Activated CD4-positive, alpha-beta memory T cell treated with anti-CD3 and anti-CD28 coated beads for 36 hours (primary cell): ENCODE measurements at regions not wholly inside any gene's neighbourhood (a gene's known extent, or its start where the extent isn't known, plus 50 kb on each side); places are given as distances from the start of the nearest gene placed in this dataset.
"Not testable (repeated sequence)": the region's sequence is repeated elsewhere in the genome, so short reads cannot be mapped to it uniquely, and the experiment has no call there.

Experiments used
- CTCF ChIA-PET: fragments of 350-600 bp; sonication (Branson Sonifier 250); formaldehyde crosslinking; loops from one replicate; lab custom pipeline; 2021; ENCODE audit warnings: antibody characterized with exemption, inconsistent platforms; lab: Charles Lee
- POLR2A ChIA-PET: fragments of 350-600 bp; sonication (Branson Sonifier 250); formaldehyde crosslinking; loops from one replicate; lab custom pipeline; 2021; ENCODE audit warnings: antibody characterized with exemption; lab: Charles Lee
- DNase-seq: peaks from one replicate; pipeline ENCODE4 v3.0.0-alpha.2; 2020
- H3K27ac Mint-ChIP-seq: one replicate; pipeline ENCODE4 v1.8.0; 2021; ENCODE audit warnings: mixed read lengths
- H3K27me3 Mint-ChIP-seq: one replicate; pipeline ENCODE4 v1.8.0; 2021; ENCODE audit warnings: mixed read lengths
- H3K36me3 Mint-ChIP-seq: one replicate; pipeline ENCODE4 v1.8.0; 2021; ENCODE audit warnings: mixed read lengths
- H3K4me1 Mint-ChIP-seq: one replicate; pipeline ENCODE4 v1.8.0; 2021; ENCODE audit warnings: low read depth, mixed read lengths
- H3K4me3 Mint-ChIP-seq: one replicate; pipeline ENCODE4 v1.8.0; 2021; ENCODE audit warnings: mild to moderate bottlenecking, mixed read lengths
- H3K9me3 Mint-ChIP-seq: one replicate; pipeline ENCODE4 v1.8.0; 2021; ENCODE audit warnings: mixed read lengths
- intact Hi-C: fragments of 100-400 bp; cut with micrococcal nuclease; formaldehyde crosslinking; loops from one replicate; pipeline ENCODE4 v1.15.1; 2023

- H3K4me3 Mint-ChIP-seq, H3K27me3 Mint-ChIP-seq, DNase-seq, H3K36me3 Mint-ChIP-seq, H3K4me1 Mint-ChIP-seq, H3K9me3 Mint-ChIP-seq, POLR2A ChIA-PET, CTCF ChIA-PET, intact Hi-C loops, H3K27ac Mint-ChIP-seq: not testable (repeated sequence)
Observed at GRCh38 chr4:34506511-34507092, 1737.7 kb downstream of the ARAP2 start.

- peaks cover 1% of the 10 kb centered on the region for H3K36me3 Mint-ChIP-seq
- H3K27ac Mint-ChIP-seq: no peak overlapping the region
- intact Hi-C loops: no loop called here
- H3K4me1 Mint-ChIP-seq: no peaks in the 10 kb centered on the region
- no peak overlapping the region for H3K4me3 Mint-ChIP-seq
- ChIA-PET POLR2A (no interaction called here), CTCF (no interaction called here)
- H3K27me3 Mint-ChIP-seq: no peaks in the 10 kb centered on the region
- no peak for DNase-seq
- H3K9me3 Mint-ChIP-seq: peaks cover 10% of the 10 kb centered on the region
Observed at GRCh38 chr4:34512616-34513015, 1731.7 kb downstream of the ARAP2 start.

- intact Hi-C loops: no loop called here
- peaks cover 8% of the 10 kb centered on the region for H3K9me3 Mint-ChIP-seq
- CTCF ChIA-PET: no interaction called here
- H3K36me3 Mint-ChIP-seq: peaks cover 1% of the 10 kb centered on the region
- H3K4me3 Mint-ChIP-seq: no peak overlapping the region
- H3K27ac Mint-ChIP-seq: no peak overlapping the region
- no peak for DNase-seq
- H3K27me3 Mint-ChIP-seq: no peaks in the 10 kb centered on the region
- no peaks in the 10 kb centered on the region for H3K4me1 Mint-ChIP-seq
- POLR2A ChIA-PET: no interaction called here
Observed at GRCh38 chr4:34516524-34516923, 1727.8 kb downstream of the ARAP2 start.

- Mint-ChIP-seq H3K27ac (no peak overlapping the region), H3K4me1 (no peaks in the 10 kb centered on the region), H3K4me3 (no peak overlapping the region), H3K36me3 (no peaks in the 10 kb centered on the region), H3K9me3 (peaks cover 2% of the 10 kb centered on the region), H3K27me3 (no peaks in the 10 kb centered on the region)
- intact Hi-C loops: no loop called here
- CTCF ChIA-PET: no interaction called here
- DNase-seq: no peak
- POLR2A ChIA-PET: no interaction called here
Observed at GRCh38 chr4:34534916-34535315, 1709.4 kb downstream of the ARAP2 start.

GRCh38 chr4:34566091-34566490 is 1678.2 kb downstream of the ARAP2 start:
- Mint-ChIP-seq H3K27ac (no peak overlapping the region), H3K36me3 (no peaks in the 10 kb centered on the region), H3K9me3 (peaks cover 12% of the 10 kb centered on the region), H3K4me3 (no peak overlapping the region), H3K4me1 (no peaks in the 10 kb centered on the region), H3K27me3 (no peaks in the 10 kb centered on the region)
- no peak for DNase-seq
- ChIA-PET POLR2A (no interaction called here), CTCF (no interaction called here)
- intact Hi-C loops: no loop called here

- Mint-ChIP-seq H3K4me1 (no peaks in the 10 kb centered on the region), H3K9me3 (peaks cover 8% of the 10 kb centered on the region), H3K27me3 (no peaks in the 10 kb centered on the region), H3K27ac (no peak overlapping the region), H3K4me3 (no peak overlapping the region), H3K36me3 (no peaks in the 10 kb centered on the region)
- no peak for DNase-seq
- ChIA-PET CTCF (no interaction called here), POLR2A (no interaction called here)
- intact Hi-C loops: no loop called here
Observed at GRCh38 chr4:34572026-34572425, 1672.3 kb downstream of the ARAP2 start.

GRCh38 chr4:34615315-34615714 is 1629.0 kb downstream of the ARAP2 start:
- ChIA-PET CTCF (no interaction called here), POLR2A (no interaction called here)
- intact Hi-C loops: no loop called here
- H3K4me1 Mint-ChIP-seq: no peaks in the 10 kb centered on the region
- no peak overlapping the region for H3K4me3 Mint-ChIP-seq
- H3K27ac Mint-ChIP-seq: no peak overlapping the region
- no peaks in the 10 kb centered on the region for H3K27me3 Mint-ChIP-seq
- H3K9me3 Mint-ChIP-seq: peaks cover 10% of the 10 kb centered on the region
- DNase-seq: no peak
- no peaks in the 10 kb centered on the region for H3K36me3 Mint-ChIP-seq

- ChIA-PET CTCF (no interaction called here), POLR2A (no interaction called here)
- Mint-ChIP-seq H3K4me3 (no peak overlapping the region), H3K4me1 (no peaks in the 10 kb centered on the region), H3K27me3 (no peaks in the 10 kb centered on the region), H3K9me3 (peaks cover 15% of the 10 kb centered on the region), H3K27ac (no peak overlapping the region), H3K36me3 (no peaks in the 10 kb centered on the region)
- intact Hi-C loops: no loop called here
- no peak for DNase-seq
Observed at GRCh38 chr4:34619531-34620162, 1624.7 kb downstream of the ARAP2 start.

- peaks cover 19% of the 10 kb centered on the region for H3K9me3 Mint-ChIP-seq
- no peaks in the 10 kb centered on the region for H3K4me1 Mint-ChIP-seq
- intact Hi-C loops: no loop called here
- H3K36me3 Mint-ChIP-seq: no peaks in the 10 kb centered on the region
- H3K27ac Mint-ChIP-seq: no peak overlapping the region
- ChIA-PET CTCF (no interaction called here), POLR2A (no interaction called here)
- DNase-seq: no peak
- no peak overlapping the region for H3K4me3 Mint-ChIP-seq
- no peaks in the 10 kb centered on the region for H3K27me3 Mint-ChIP-seq
Observed at GRCh38 chr4:34628471-34628870, 1615.8 kb downstream of the ARAP2 start.

GRCh38 chr4:34629451-34629850 is 1614.9 kb downstream of the ARAP2 start:
- ChIA-PET CTCF (no interaction called here), POLR2A (no interaction called here)
- Mint-ChIP-seq H3K4me3 (no peak overlapping the region), H3K4me1 (no peaks in the 10 kb centered on the region), H3K9me3 (peaks cover 16% of the 10 kb centered on the region), H3K27me3 (no peaks in the 10 kb centered on the region), H3K36me3 (no peaks in the 10 kb centered on the region), H3K27ac (no peak overlapping the region)
- DNase-seq: no peak
- intact Hi-C loops: no loop called here

GRCh38 chr4:34633241-34633640 is 1611.1 kb downstream of the ARAP2 start:
- Mint-ChIP-seq H3K27ac (no peak overlapping the region), H3K4me1 (no peaks in the 10 kb centered on the region), H3K4me3 (no peak overlapping the region), H3K9me3 (peaks cover 9% of the 10 kb centered on the region), H3K36me3 (no peaks in the 10 kb centered on the region), H3K27me3 (no peaks in the 10 kb centered on the region)
- intact Hi-C loops: no loop called here
- ChIA-PET CTCF (no interaction called here), POLR2A (no interaction called here)
- no peak for DNase-seq

- Mint-ChIP-seq H3K4me1 (no peaks in the 10 kb centered on the region), H3K9me3 (peaks cover 20% of the 10 kb centered on the region), H3K27ac (no peak overlapping the region), H3K27me3 (no peaks in the 10 kb centered on the region), H3K36me3 (no peaks in the 10 kb centered on the region), H3K4me3 (no peak overlapping the region)
- POLR2A ChIA-PET: no interaction called here
- intact Hi-C loops: no loop called here
- DNase-seq: no peak
- CTCF ChIA-PET: no interaction called here
Observed at GRCh38 chr4:34636623-34637022, 1607.7 kb downstream of the ARAP2 start.

- ChIA-PET CTCF (no interaction called here), POLR2A (no interaction called here)
- Mint-ChIP-seq H3K27ac (no peak overlapping the region), H3K9me3 (peaks cover 36% of the 10 kb centered on the region), H3K4me3 (no peak overlapping the region), H3K27me3 (no peaks in the 10 kb centered on the region), H3K36me3 (no peaks in the 10 kb centered on the region), H3K4me1 (no peaks in the 10 kb centered on the region)
- intact Hi-C loops: no loop called here
- DNase-seq: no peak
Observed at GRCh38 chr4:34643476-34643875, 1600.8 kb downstream of the ARAP2 start.
